ENCODE measurements at regions not wholly inside any gene's neighbourhood (a gene's known extent, or its start where the extent isn't known, plus 50 kb on each side); places are given as distances from the start of the nearest gene placed in this dataset.

DNA sequence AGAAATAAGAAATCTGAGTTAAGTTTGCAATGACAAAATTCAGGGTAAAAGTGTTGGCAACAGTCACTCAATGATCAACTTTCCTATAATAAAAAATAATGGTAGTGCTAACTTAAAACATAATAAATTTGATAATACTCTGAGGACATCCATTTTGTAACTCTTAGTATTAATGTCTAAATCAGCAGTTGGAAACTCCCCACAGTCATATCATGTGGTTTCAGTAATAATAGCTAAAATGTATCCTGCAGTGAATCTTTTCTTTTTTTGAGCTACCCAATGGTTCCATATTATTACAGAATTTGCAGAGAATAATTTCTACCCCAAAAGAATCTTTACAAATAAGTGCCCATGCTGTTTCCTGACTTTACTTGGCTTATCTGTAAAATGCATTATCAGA, 286.7 kb downstream of the PTPRC start:
- CTCF ChIA-PET, result no interaction called here
- TF ChIP-seq ZNF660 (tag by site-specific recombination; IDR thresholded peaks at IDR 0.05) (no peak), ZBTB7A (tag by site-specific recombination; IDR thresholded peaks at IDR 0.05; ENCODE audit: low read depth) (no peak), WT1 (tag by site-specific recombination; IDR thresholded peaks at IDR 0.05) (no peak), MYNN (tag by site-specific recombination; IDR thresholded peaks at IDR 0.05; ENCODE audit: borderline replicate concordance) (no peak), ZNF768 (tag by site-specific recombination; IDR thresholded peaks at IDR 0.05) (no peak), TRIM28 (IDR thresholded peaks at IDR 0.05; ENCODE audit: borderline replicate concordance, low read length) (no peak), ZIC2 (tag by site-specific recombination; IDR thresholded peaks at IDR 0.05) (no peak), ZNF677 (tag by site-specific recombination; IDR thresholded peaks at IDR 0.05) (no peak), ZNF362 (tag by site-specific recombination; IDR thresholded peaks at IDR 0.05) (no peak)
- TF ChIP-seq, protein P1, sequence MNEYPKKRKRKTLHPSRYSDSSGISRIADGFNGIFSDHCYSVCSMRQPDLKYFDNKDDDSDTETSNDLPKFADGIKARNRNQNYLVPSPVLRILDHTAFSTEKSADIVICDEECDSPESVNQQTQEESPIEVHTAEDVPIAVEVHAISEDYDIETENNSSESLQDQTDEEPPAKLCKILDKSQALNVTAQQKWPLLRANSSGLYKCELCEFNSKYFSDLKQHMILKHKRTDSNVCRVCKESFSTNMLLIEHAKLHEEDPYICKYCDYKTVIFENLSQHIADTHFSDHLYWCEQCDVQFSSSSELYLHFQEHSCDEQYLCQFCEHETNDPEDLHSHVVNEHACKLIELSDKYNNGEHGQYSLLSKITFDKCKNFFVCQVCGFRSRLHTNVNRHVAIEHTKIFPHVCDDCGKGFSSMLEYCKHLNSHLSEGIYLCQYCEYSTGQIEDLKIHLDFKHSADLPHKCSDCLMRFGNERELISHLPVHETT (tag by site-specific recombination; IDR thresholded peaks at IDR 0.05), result no peak
- no peaks in the 10 kb centered on the region for H3K9me3 ChIP-seq (ENCODE audit: control insufficient read depth, insufficient read depth, low read depth, low read length)
- H3K4me3 ChIP-seq (ENCODE audit: low read depth, low read length), result no peak overlapping the region
- H3K4me1 ChIP-seq (ENCODE audit: control insufficient read depth, insufficient read depth, low read length), result peaks cover 7% of the 10 kb centered on the region
- POLR2A ChIA-PET, result no interaction called here
- no peak overlapping the region for H3K27ac ChIP-seq (ENCODE audit: extremely low read depth, low read depth, low read length)
- H3K36me3 ChIP-seq (ENCODE audit: control insufficient read depth in 2 of 2, insufficient read depth in 1 of 2, low read length in 2 of 2), result peaks cover 0 to 3% of the 10 kb centered on the region in 2 experiments; a peak in 1 of 3 replicates

GRCh38 chr1:198927129-198927528, 288.3 kb downstream of the PTPRC start:
- Histone ChIP-seq H3K36me3 (ENCODE audit: control insufficient read depth in 2 of 2, insufficient read depth in 1 of 2, low read length in 2 of 2) (no peaks in the 10 kb centered on the region), H3K4me1 (ENCODE audit: control insufficient read depth, insufficient read depth, low read length) (peaks cover 10% of the 10 kb centered on the region), H3K4me3 (ENCODE audit: low read depth, low read length) (no peak overlapping the region), H3K9me3 (ENCODE audit: control insufficient read depth, insufficient read depth, low read depth, low read length) (no peaks in the 10 kb centered on the region), H3K27ac (ENCODE audit: extremely low read depth, low read depth, low read length) (no peak overlapping the region)
- ChIA-PET POLR2A (no interaction called here), CTCF (no interaction called here)
- TF ChIP-seq BCL11B (tag by site-specific recombination; IDR thresholded peaks at IDR 0.05; ENCODE audit: low read depth) (no peak), ZBTB11 (tag by site-specific recombination; conservative IDR thresholded peaks at IDR 0.05; ENCODE audit: low read depth) (no peak), ZNF26 (tag by site-specific recombination; IDR thresholded peaks at IDR 0.05) (no peak), ZNF184 (tag by site-specific recombination; IDR thresholded peaks at IDR 0.05) (no peak), ZNF585B (tag by site-specific recombination; IDR thresholded peaks at IDR 0.05) (no peak), ZSCAN18 (tag by site-specific recombination; IDR thresholded peaks at IDR 0.05) (no peak), ZNF624 (tag by site-specific recombination; IDR thresholded peaks at IDR 0.05) (no peak)

Measured in HEK293 (cell line).